ENCODE measurements at regions not wholly inside any gene's neighbourhood (a gene's known extent, or its start where the extent isn't known, plus 50 kb on each side); places are given as distances from the start of the nearest gene placed in this dataset.

GRCh38 chr5:141756196-141756595 lies 74.2 kb upstream of the ARAP3 start:
- in situ Hi-C loops (cut with HindIII; ENCODE audit: low pct_unique_long_range_greater_than_20kb, low sequenced_read_pairs) = no loop called here
- DNase-seq (ENCODE audit: low read depth in 1 of 2, low spot score in 1 of 2) = no peak

GRCh38 chr5:141753971-141754713 lies 72.1 kb upstream of the ARAP3 start:
- in situ Hi-C loops (cut with HindIII; ENCODE audit: low pct_unique_long_range_greater_than_20kb, low sequenced_read_pairs) = no loop called here
- DNase-seq (ENCODE audit: low read depth in 1 of 2, low spot score in 1 of 2) = peak; percentile 90 to 93
- no peak for TF ChIP-seq JUND (IDR thresholded peaks at IDR 0.05; ENCODE audit: low read depth)

More at GRCh38 chr5:141756196-141756595, 74.2 kb upstream of the ARAP3 start:
- no peak for TF ChIP-seq JUND (IDR thresholded peaks at IDR 0.05; ENCODE audit: low read depth)

DNA sequence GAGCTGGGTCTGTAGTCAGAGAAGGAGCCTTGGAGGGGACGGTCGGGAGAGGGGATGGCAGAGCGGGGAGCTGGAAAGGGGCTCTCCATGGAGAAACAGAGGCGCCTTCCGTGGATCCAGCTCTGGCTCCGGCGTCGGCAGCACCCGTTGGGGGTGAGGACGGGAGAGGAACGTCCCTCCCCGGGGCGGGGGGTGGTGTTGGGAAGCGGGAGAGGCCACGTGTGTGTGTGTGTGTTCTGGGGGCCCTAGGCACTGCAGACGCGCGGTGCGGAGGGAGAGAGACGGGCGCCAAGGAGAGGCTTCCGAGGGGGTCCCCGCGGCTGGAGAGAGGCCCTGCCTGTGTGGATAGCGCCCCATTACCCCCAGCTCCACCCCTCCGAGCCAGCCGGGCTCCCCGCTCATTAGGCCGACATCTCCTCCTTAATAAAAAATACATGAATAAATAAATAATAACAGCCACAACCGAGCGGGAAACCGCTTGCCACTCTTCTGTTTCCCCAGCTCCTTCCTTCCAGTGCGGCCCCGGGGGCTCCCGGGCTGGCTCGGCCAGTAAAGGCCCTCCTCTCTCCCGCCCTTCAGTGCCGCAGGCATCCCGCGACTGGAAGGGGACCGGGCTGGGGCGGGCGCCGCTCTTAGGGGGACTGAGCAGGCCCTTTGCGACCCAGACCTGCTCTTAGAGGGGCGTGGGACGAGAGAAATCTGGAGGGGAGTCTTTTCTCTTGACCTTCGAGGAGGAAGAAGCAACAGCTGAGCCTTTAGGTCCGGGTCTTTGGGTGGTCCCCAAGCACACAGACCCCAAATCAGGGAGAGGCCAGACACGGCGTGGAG lies 71.3 kb upstream of the ARAP3 start:
- no peak for DNase-seq (ENCODE audit: low read depth in 1 of 2, low spot score in 1 of 2)
- TF ChIP-seq JUND (IDR thresholded peaks at IDR 0.05; ENCODE audit: low read depth) = no peak
- in situ Hi-C loops (cut with HindIII; ENCODE audit: low pct_unique_long_range_greater_than_20kb, low sequenced_read_pairs) = no loop called here

DNA sequence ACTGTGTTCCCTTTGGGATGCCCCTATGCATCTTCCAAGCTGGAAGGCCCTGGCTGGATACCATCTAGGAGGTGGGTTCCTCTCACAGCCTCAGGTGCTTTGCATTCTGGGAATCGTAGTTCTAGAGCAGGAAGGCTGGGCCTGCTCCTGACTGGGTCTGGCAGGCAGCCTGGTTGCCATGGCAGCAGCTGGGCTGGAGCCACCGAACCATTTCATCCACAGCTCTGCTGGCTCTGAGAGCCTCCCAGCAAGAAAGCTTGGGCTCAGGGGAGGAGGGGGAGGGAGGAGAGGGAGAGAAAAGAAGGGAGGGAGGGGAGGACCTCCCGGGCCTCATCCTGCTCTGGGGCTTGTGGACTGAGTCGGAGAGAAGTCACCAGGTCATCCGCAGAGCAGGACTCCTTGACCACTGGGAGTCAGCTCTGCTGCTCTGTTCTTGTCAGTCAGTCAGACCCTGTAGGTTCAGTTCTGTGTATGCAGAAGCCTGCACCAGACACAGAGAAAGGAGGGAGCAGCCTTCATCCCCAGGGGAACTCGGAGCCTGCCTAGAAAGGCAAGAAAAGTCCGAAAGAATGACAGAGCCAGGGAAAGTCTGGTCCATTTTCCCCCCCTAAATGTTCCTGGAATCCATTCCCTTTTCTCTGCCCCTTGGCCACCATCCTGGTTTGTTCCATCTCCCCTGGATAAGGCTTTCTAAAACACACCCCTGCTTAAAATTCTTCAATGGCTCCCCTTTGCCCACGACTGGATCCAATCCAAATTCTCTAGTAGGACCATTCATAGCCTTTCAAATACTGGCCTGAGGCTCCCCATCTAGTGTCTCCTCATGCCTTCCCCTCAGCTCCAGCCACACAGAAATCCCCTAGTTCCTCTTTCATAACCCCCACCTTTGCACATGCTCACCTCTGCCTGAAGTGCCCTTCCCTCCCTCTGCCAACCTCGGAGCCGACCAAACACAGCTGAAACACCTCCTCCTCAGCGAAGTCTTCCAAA lies 65.4 kb upstream of the ARAP3 start:
- no peak for TF ChIP-seq JUND (IDR thresholded peaks at IDR 0.05; ENCODE audit: low read depth)
- DNase-seq (ENCODE audit: low read depth in 1 of 2, low spot score in 1 of 2) = peak; percentile 62 to 69
- in situ Hi-C loops (cut with HindIII; ENCODE audit: low pct_unique_long_range_greater_than_20kb, low sequenced_read_pairs) = no loop called here

- no peak for DNase-seq (ENCODE audit: low read depth in 1 of 2, low spot score in 1 of 2)
- in situ Hi-C loops (cut with HindIII; ENCODE audit: low pct_unique_long_range_greater_than_20kb, low sequenced_read_pairs) = no loop called here
- no peak for TF ChIP-seq JUND (IDR thresholded peaks at IDR 0.05; ENCODE audit: low read depth)
Measured at GRCh38 chr5:141746395-141746794, 64.4 kb upstream of the ARAP3 start.

DNA sequence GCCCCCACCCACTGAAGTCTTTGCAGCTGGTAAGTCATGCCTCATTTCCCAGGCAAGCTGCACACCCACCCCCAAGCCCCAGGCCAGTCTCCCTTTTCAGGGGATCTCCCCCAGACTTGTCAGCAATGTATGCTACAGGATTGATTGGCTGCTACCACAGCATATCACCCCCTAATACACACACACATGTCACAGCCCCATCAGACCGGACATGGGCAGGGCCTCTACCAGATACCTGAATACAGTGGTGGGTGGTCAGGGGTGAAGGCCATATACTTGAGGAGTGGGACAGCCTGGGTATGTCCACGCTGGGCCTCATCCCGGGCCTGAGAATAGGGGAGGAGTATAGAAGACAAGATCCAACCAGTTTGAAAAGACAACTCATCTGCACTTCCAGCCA lies 63.4 kb upstream of the ARAP3 start:
- in situ Hi-C loops (cut with HindIII; ENCODE audit: low pct_unique_long_range_greater_than_20kb, low sequenced_read_pairs) = no loop called here
- TF ChIP-seq JUND (IDR thresholded peaks at IDR 0.05; ENCODE audit: low read depth) = no peak
- no peak for DNase-seq (ENCODE audit: low read depth in 1 of 2, low spot score in 1 of 2)

- TF ChIP-seq JUND (IDR thresholded peaks at IDR 0.05; ENCODE audit: low read depth) = no peak
- in situ Hi-C loops (cut with HindIII; ENCODE audit: low pct_unique_long_range_greater_than_20kb, low sequenced_read_pairs) = no loop called here
- DNase-seq (ENCODE audit: low read depth in 1 of 2, low spot score in 1 of 2) = no peak
Measured at GRCh38 chr5:141743866-141744272, 61.8 kb upstream of the ARAP3 start.

GRCh38 chr5:141742866-141743851 lies 61.1 kb upstream of the ARAP3 start:
- TF ChIP-seq JUND (IDR thresholded peaks at IDR 0.05; ENCODE audit: low read depth) = no peak
- in situ Hi-C loops (cut with HindIII; ENCODE audit: low pct_unique_long_range_greater_than_20kb, low sequenced_read_pairs) = no loop called here
- peak; percentile 70 to 74 for DNase-seq (ENCODE audit: low read depth in 1 of 2, low spot score in 1 of 2)

DNA sequence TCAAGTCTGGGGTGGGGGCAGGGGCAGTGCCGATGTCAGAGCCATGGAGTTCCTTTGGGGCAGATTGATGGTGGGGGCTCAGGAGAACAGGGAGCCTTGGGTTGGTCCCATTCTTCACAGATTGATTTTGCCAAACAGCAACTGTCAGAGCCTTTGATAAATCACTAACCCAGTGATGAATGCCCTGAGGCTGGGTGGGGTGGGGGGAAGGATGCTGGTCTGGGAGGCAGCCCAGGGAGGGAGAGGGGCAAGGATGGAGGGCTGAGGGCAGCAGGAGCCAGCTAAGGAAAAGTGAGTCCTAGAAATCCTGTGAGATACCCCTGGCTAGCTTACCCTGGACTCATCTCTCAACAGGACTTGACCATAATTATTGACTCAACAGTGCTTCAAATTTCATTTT lies 60.1 kb upstream of the ARAP3 start:
- no peak for DNase-seq (ENCODE audit: low read depth in 1 of 2, low spot score in 1 of 2)
- in situ Hi-C loops (cut with HindIII; ENCODE audit: low pct_unique_long_range_greater_than_20kb, low sequenced_read_pairs) = no loop called here
- no peak for TF ChIP-seq JUND (IDR thresholded peaks at IDR 0.05; ENCODE audit: low read depth)

DNA sequence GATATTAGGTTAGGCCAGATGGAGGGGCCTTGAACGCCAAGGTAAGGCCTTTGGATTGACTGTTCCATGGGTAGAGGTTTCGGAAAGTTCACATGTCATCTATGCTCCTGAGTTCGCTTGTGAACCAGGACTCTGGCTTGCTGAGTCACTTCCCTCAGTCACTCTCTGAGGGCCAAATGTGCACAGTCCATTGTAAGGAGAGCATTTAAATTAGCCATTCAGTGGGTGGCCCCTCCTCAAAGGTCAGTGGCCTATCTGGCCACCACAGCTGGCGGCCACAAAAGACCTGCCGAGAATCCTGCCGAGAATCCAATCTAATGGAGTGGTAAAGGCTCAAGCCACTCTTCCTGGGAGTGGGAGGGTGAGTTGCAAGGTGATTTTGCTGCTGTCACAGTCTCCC lies 58.9 kb upstream of the ARAP3 start:
- TF ChIP-seq JUND (IDR thresholded peaks at IDR 0.05; ENCODE audit: low read depth) = no peak
- in situ Hi-C loops (cut with HindIII; ENCODE audit: low pct_unique_long_range_greater_than_20kb, low sequenced_read_pairs) = no loop called here
- no peak for DNase-seq (ENCODE audit: low read depth in 1 of 2, low spot score in 1 of 2)

DNA sequence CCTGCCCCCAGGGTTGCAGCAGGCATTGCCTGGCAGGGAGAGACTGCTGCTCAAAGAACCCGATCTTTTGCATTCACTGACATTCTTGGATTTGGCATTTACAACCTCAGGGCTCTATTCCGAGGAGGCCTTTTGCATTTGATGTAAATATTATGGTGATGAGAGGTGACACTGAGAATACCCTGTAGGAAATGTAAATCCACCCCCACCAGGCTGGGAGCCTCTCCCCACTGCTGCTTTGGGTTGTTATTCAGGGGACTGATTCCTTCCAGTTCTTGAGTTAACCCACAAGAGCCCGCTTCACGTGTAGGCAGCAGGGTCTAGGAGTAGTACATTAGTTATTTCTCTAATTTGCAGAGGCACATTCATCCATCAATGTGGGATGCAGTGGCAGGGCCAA lies 55.5 kb upstream of the ARAP3 start:
- TF ChIP-seq JUND (IDR thresholded peaks at IDR 0.05; ENCODE audit: low read depth) = no peak
- DNase-seq (ENCODE audit: low read depth in 1 of 2, low spot score in 1 of 2) = no peak
- in situ Hi-C loops (cut with HindIII; ENCODE audit: low pct_unique_long_range_greater_than_20kb, low sequenced_read_pairs) = no loop called here

All from T47D (cell line).